ENCODE measurements at regions not wholly inside any gene's neighbourhood (a gene's known extent, or its start where the extent isn't known, plus 50 kb on each side); places are given as distances from the start of the nearest gene placed in this dataset.

DNA sequence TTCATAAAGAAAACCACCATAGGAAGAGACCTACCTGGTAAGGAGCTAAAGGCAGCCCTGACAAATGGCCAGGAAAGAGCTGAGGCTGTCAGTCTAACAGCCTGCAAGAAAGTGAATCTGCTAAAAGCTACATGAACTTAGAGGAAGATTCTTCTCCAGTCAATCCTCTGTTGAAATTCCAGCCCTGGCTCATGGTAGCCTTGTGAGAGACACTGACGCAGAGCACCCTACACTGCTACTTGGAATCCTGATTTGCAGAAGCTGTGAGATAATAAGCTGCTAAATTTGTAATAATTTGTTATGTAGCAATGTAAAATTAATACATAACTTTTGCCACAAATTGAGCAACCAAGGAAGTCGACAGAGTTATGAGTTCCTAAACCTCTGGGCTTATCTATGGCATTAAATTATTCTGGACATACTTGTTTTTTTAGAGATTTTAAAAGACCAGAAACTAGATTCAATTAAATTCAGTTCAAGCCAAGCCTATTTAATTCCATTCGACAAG is 257.0 kb downstream of the ETNK1 start:
- Histone ChIP-seq H3K27ac (ENCODE audit: low read depth in 1 of 2, low read length in 2 of 2) (no peak overlapping the region), H3K36me3 (ENCODE audit: control insufficient read depth in 4 of 4, insufficient read depth in 3 of 4, low read depth in 1 of 4, low read length in 3 of 4) (no peaks in the 10 kb centered on the region), H3K4me3 (ENCODE audit: low read depth in 1 of 3, low read length in 3 of 3) (no peak overlapping the region), H3K27me3 (ENCODE audit: control insufficient read depth in 4 of 4, insufficient read depth in 4 of 4, low read length in 3 of 4) (no peaks in the 10 kb centered on the region), H3K4me1 (ENCODE audit: control insufficient read depth in 4 of 4, insufficient read depth in 4 of 4, low read length in 3 of 4) (no peaks in the 10 kb centered on the region), H3K9ac (ENCODE audit: low read depth in 1 of 2, low read length in 2 of 2) (no peak overlapping the region), H3K9me3 (ENCODE audit: control insufficient read depth in 4 of 4, low read length in 3 of 4) (no peaks in the 10 kb centered on the region)
- no peak for TF ChIP-seq GABPA (IDR thresholded peaks at IDR 0.05 in 1 of 2, conservative IDR thresholded peaks at IDR 0.05 in 1 of 2)
- no peak for TF ChIP-seq RXRA (IDR thresholded peaks at IDR 0.05)
- TF ChIP-seq, protein P1, sequence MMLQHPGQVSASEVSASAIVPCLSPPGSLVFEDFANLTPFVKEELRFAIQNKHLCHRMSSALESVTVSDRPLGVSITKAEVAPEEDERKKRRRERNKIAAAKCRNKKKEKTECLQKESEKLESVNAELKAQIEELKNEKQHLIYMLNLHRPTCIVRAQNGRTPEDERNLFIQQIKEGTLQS (IDR thresholded peaks at IDR 0.05): no peak
- TF ChIP-seq MAX (IDR thresholded peaks at IDR 0.05): no peak
- WGBS: 73% methylated on average over 3 of the region's 3 CpGs
- no peak for DNase-seq (ENCODE audit: low spot score)

GRCh38 chr12:22882559-22882958 is 257.6 kb downstream of the ETNK1 start:
- TF ChIP-seq NR2F2 (IDR thresholded peaks at IDR 0.05) (no peak), RXRA (IDR thresholded peaks at IDR 0.05) (no peak), EGR1 (IDR thresholded peaks at IDR 0.05; ENCODE audit: low read depth in 2 of 2) (no peak), YY1 (IDR thresholded peaks at IDR 0.05) (no peak), REST (IDR thresholded peaks at IDR 0.05) (no peak), TAF1 (conservative IDR thresholded peaks at IDR 0.05) (no peak), HNF4A (conservative IDR thresholded peaks at IDR 0.05) (no peak), RAD21 (IDR thresholded peaks at IDR 0.05) (no peak), CTCF (IDR thresholded peaks at IDR 0.05; ENCODE audit: low read depth, low read length, missing input control) (no peak), SP1 (IDR thresholded peaks at IDR 0.05) (no peak), GABPA (IDR thresholded peaks at IDR 0.05 in 1 of 2, conservative IDR thresholded peaks at IDR 0.05 in 1 of 2) (no peak), JUND (IDR thresholded peaks at IDR 0.05) (no peak), HNF4G (IDR thresholded peaks at IDR 0.05) (no peak)
- TF ChIP-seq, protein P1 (IDR thresholded peaks at IDR 0.05): no peak
- TF ChIP-seq, protein P2, sequence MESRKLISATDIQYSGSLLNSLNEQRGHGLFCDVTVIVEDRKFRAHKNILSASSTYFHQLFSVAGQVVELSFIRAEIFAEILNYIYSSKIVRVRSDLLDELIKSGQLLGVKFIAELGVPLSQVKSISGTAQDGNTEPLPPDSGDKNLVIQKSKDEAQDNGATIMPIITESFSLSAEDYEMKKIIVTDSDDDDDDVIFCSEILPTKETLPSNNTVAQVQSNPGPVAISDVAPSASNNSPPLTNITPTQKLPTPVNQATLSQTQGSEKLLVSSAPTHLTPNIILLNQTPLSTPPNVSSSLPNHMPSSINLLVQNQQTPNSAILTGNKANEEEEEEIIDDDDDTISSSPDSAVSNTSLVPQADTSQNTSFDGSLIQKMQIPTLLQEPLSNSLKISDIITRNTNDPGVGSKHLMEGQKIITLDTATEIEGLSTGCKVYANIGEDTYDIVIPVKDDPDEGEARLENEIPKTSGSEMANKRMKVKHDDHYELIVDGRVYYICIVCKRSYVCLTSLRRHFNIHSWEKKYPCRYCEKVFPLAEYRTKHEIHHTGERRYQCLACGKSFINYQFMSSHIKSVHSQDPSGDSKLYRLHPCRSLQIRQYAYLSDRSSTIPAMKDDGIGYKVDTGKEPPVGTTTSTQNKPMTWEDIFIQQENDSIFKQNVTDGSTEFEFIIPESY (IDR thresholded peaks at IDR 0.05): no peak
- no peak for DNase-seq (ENCODE audit: low spot score)
- Histone ChIP-seq H3K9me3 (ENCODE audit: control insufficient read depth in 4 of 4, low read length in 3 of 4) (no peaks in the 10 kb centered on the region), H3K9ac (ENCODE audit: low read depth in 1 of 2, low read length in 2 of 2) (no peak overlapping the region), H3K27me3 (ENCODE audit: control insufficient read depth in 4 of 4, insufficient read depth in 4 of 4, low read length in 3 of 4) (no peaks in the 10 kb centered on the region), H3K36me3 (ENCODE audit: control insufficient read depth in 4 of 4, insufficient read depth in 3 of 4, low read depth in 1 of 4, low read length in 3 of 4) (no peaks in the 10 kb centered on the region), H3K4me3 (ENCODE audit: low read depth in 1 of 3, low read length in 3 of 3) (no peak overlapping the region), H3K27ac (ENCODE audit: low read depth in 1 of 2, low read length in 2 of 2) (no peak overlapping the region), H3K4me1 (ENCODE audit: control insufficient read depth in 4 of 4, insufficient read depth in 4 of 4, low read length in 3 of 4) (no peaks in the 10 kb centered on the region)
- WGBS: 85% methylated on average over 2 of the region's 2 CpGs

Measured in liver (tissue), 8 donors.